GM19099 (cell line): ENCODE measurements at regions not wholly inside any gene's neighbourhood (a gene's known extent, or its start where the extent isn't known, plus 50 kb on each side); places are given as distances from the start of the nearest gene placed in this dataset.

ENCODE experiments used
- POLR2A ChIP-seq: IDR thresholded peaks from 3 replicates; pipeline ENCODE4 v1.6.1; 2011; ENCODE audit warnings: low read depth; ENCODE audit not compliant: insufficient read length; ENCODE audit errors: extremely low read depth

GRCh38 chr3:182683858-182684257, 109.4 kb upstream of the ATP11B start:
- TF ChIP-seq POLR2A = no peak

GRCh38 chr3:182686033-182686886, 107.0 kb upstream of the ATP11B start:
- no peak for TF ChIP-seq POLR2A

- no peak for TF ChIP-seq POLR2A
Measured at GRCh38 chr3:182690172-182690571, 103.1 kb upstream of the ATP11B start.

GRCh38 chr3:182692021-182692420, 101.3 kb upstream of the ATP11B start:
- TF ChIP-seq POLR2A = no peak

- no peak for TF ChIP-seq POLR2A
Measured at GRCh38 chr3:182692695-182693094, 100.6 kb upstream of the ATP11B start.

- no peak for TF ChIP-seq POLR2A
Measured at GRCh38 chr3:182693723-182694122, 99.6 kb upstream of the ATP11B start.

- no peak for TF ChIP-seq POLR2A
Measured at GRCh38 chr3:182696916-182697315, 96.4 kb upstream of the ATP11B start.

GRCh38 chr3:182697345-182697919, 95.9 kb upstream of the ATP11B start:
- no peak for TF ChIP-seq POLR2A

GRCh38 chr3:182698078-182698477, 95.2 kb upstream of the ATP11B start:
- no peak for TF ChIP-seq POLR2A

GRCh38 chr3:182699550-182700170, 93.6 kb upstream of the ATP11B start:
- no peak for TF ChIP-seq POLR2A

GRCh38 chr3:182702216-182702615, 91.1 kb upstream of the ATP11B start:
- no peak for TF ChIP-seq POLR2A

GRCh38 chr3:182703233-182703632, 90.1 kb upstream of the ATP11B start:
- no peak for TF ChIP-seq POLR2A

- TF ChIP-seq POLR2A = no peak
Measured at GRCh38 chr3:182704926-182705325, 88.4 kb upstream of the ATP11B start.

- no peak for TF ChIP-seq POLR2A
Measured at GRCh38 chr3:182708810-182709209, 84.5 kb upstream of the ATP11B start.

GRCh38 chr3:182709306-182709705, 84.0 kb upstream of the ATP11B start:
- no peak for TF ChIP-seq POLR2A
